ENCODE measurements at regions not wholly inside any gene's neighbourhood (a gene's known extent, or its start where the extent isn't known, plus 50 kb on each side); places are given as distances from the start of the nearest gene placed in this dataset.
"Not testable (repeated sequence)": the region's sequence is repeated elsewhere in the genome, so short reads cannot be mapped to it uniquely, and the experiment has no call there.

DNA sequence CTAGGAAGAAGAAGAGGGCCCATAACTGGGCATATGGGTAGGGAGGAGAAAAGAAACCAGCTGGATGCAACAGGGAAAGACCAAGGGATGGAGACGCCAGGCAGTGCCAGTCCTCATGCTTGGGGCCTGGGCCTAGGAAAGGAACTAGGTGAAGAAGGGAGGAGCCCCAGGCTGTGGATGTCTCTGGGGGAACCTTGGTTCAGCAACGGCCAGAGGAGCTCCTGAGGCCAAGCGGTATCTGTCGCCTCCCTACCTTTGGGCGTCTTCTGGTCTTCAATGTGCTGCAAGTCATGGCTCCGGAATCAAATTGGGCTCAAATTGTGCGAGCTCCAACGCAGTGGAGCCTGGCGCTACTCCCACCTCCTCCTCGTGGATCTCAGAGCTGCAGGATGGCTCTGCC, 153.6 kb downstream of the FOXD4L6 start:
- TF ChIP-seq POLR2A (IDR thresholded peaks at IDR 0.05) = not testable (repeated sequence)
- TF ChIP-seq, protein P1, sequence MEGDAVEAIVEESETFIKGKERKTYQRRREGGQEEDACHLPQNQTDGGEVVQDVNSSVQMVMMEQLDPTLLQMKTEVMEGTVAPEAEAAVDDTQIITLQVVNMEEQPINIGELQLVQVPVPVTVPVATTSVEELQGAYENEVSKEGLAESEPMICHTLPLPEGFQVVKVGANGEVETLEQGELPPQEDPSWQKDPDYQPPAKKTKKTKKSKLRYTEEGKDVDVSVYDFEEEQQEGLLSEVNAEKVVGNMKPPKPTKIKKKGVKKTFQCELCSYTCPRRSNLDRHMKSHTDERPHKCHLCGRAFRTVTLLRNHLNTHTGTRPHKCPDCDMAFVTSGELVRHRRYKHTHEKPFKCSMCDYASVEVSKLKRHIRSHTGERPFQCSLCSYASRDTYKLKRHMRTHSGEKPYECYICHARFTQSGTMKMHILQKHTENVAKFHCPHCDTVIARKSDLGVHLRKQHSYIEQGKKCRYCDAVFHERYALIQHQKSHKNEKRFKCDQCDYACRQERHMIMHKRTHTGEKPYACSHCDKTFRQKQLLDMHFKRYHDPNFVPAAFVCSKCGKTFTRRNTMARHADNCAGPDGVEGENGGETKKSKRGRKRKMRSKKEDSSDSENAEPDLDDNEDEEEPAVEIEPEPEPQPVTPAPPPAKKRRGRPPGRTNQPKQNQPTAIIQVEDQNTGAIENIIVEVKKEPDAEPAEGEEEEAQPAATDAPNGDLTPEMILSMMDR (IDR thresholded peaks at IDR 0.05 in 8 of 11, conservative IDR thresholded peaks at IDR 0.05 in 3 of 11) = not testable (repeated sequence)

Measured in spleen (tissue), 7 donors.